ENCODE measurements at regions not wholly inside any gene's neighbourhood (a gene's known extent, or its start where the extent isn't known, plus 50 kb on each side); places are given as distances from the start of the nearest gene placed in this dataset.

GRCh38 chr7:117929237-117929636 is 56.0 kb upstream of the CTTNBP2 start:
- DNase-seq (ENCODE audit: low spot score): no peak

- no peak for DNase-seq (ENCODE audit: low spot score)
Measured at GRCh38 chr7:117931314-117931713, 58.1 kb upstream of the CTTNBP2 start.

GRCh38 chr7:117937049-117937752 is 64.0 kb upstream of the CTTNBP2 start:
- DNase-seq (ENCODE audit: low spot score): no peak

- peak; percentile 45 for DNase-seq (ENCODE audit: low spot score)
Measured at GRCh38 chr7:117937753-117938483, 64.7 kb upstream of the CTTNBP2 start.

- no peak for DNase-seq (ENCODE audit: low spot score)
Measured at GRCh38 chr7:117941138-117941810, 68.0 kb upstream of the CTTNBP2 start.

GRCh38 chr7:117942780-117943179 is 69.5 kb upstream of the CTTNBP2 start:
- DNase-seq (ENCODE audit: low spot score): no peak

- DNase-seq (ENCODE audit: low spot score): no peak
Measured at GRCh38 chr7:117944886-117945285, 71.6 kb upstream of the CTTNBP2 start.

GRCh38 chr7:117946151-117946633 is 73.0 kb upstream of the CTTNBP2 start:
- DNase-seq (ENCODE audit: low spot score): peak; percentile 78

- peak; percentile 91 for DNase-seq (ENCODE audit: low spot score)
Measured at GRCh38 chr7:117949232-117949631, 76.0 kb upstream of the CTTNBP2 start.

GRCh38 chr7:117950601-117951260 is 77.5 kb upstream of the CTTNBP2 start:
- peak; percentile 79 for DNase-seq (ENCODE audit: low spot score)

- peak; percentile 91 for DNase-seq (ENCODE audit: low spot score)
Measured at GRCh38 chr7:117951285-117951684, 78.0 kb upstream of the CTTNBP2 start.

GRCh38 chr7:117951691-117952280 is 78.5 kb upstream of the CTTNBP2 start:
- peak; percentile 48 for DNase-seq (ENCODE audit: low spot score)

GRCh38 chr7:117955046-117955445 is 81.8 kb upstream of the CTTNBP2 start:
- peak; percentile 10 for DNase-seq (ENCODE audit: low spot score)

GRCh38 chr7:117960351-117960750 is 87.1 kb upstream of the CTTNBP2 start:
- DNase-seq (ENCODE audit: low spot score): no peak

GRCh38 chr7:117961235-117961634 is 88.0 kb upstream of the CTTNBP2 start:
- no peak for DNase-seq (ENCODE audit: low spot score)

GRCh38 chr7:117962366-117962994 is 89.2 kb upstream of the CTTNBP2 start:
- no peak for DNase-seq (ENCODE audit: low spot score)

GRCh38 chr7:117963264-117964197 is 90.3 kb upstream of the CTTNBP2 start:
- no peak for DNase-seq (ENCODE audit: low spot score)

- DNase-seq (ENCODE audit: low spot score): peak; percentile 81
Measured at GRCh38 chr7:117970801-117971200, 97.6 kb upstream of the CTTNBP2 start.

GRCh38 chr7:117971556-117972244 is 98.5 kb upstream of the CTTNBP2 start:
- DNase-seq (ENCODE audit: low spot score): no peak

GRCh38 chr7:117972606-117973005 is 99.4 kb upstream of the CTTNBP2 start:
- DNase-seq (ENCODE audit: low spot score): no peak
